H1 (cell line): ENCODE measurements at regions not wholly inside any gene's neighbourhood (a gene's known extent, or its start where the extent isn't known, plus 50 kb on each side); places are given as distances from the start of the nearest gene placed in this dataset.

ENCODE experiments used
- CTCF ChIA-PET: fragments of 300-600 bp; sonication (Branson Sonifier 250); formaldehyde crosslinking; loops from one replicate; lab custom pipeline; 2021; ENCODE audit not compliant: partially characterized antibody; lab: Charles Lee
- POLR2A ChIA-PET: fragments of 300-600 bp; sonication (Branson Sonifier 250); formaldehyde crosslinking; loops from one replicate; lab custom pipeline; 2021; ENCODE audit warnings: inconsistent platforms; ENCODE audit not compliant: partially characterized antibody; lab: Charles Lee
- DNase-seq, 2 experiments: peaks; one replicate each; pipeline versions ENCODE4 v3.0.0 to v3.0.0-alpha.2; 2010 to 2022; ENCODE audit warnings: low spot score in 2 of 2, low read depth in 1 of 2, mixed read lengths in 1 of 2
- FAIRE-seq: peaks from 2 replicates; lab custom pipeline; 2011; peaks lifted over from hg19 to GRCh38; lab: Jason Lieb, UNC
- H2AFZ ChIP-seq: 2 replicates; pipeline ENCODE4 v1.8.1; 2012; ENCODE audit warnings: low read length, inconsistent platforms
- H2AK5ac ChIP-seq: 2 replicates; pipeline ENCODE4 v1.6.1; 2013; ENCODE audit warnings: low read depth, low read length
- H2BK120ac ChIP-seq: replicated peaks from 2 replicates; pipeline ENCODE3; 2013; ENCODE audit warnings: low read depth, low read length, inconsistent platforms
- H2BK12ac ChIP-seq: 2 replicates; pipeline ENCODE4 v1.6.1; 2013; ENCODE audit warnings: low read depth, low read length
- H2BK15ac ChIP-seq: 2 replicates; pipeline ENCODE4 v1.6.1; 2013; ENCODE audit warnings: low read length
- H2BK20ac ChIP-seq: 2 replicates; pipeline ENCODE4 v1.6.1; 2013; ENCODE audit warnings: low read length
- H2BK5ac ChIP-seq: 2 replicates; pipeline ENCODE4 v1.6.1; 2013; ENCODE audit warnings: low read depth, low read length
- H3K14ac ChIP-seq: 2 replicates; pipeline ENCODE4 v1.6.1; 2013; ENCODE audit warnings: inconsistent platforms; ENCODE audit not compliant: insufficient read length
- H3K18ac ChIP-seq: 2 replicates; pipeline ENCODE4 v1.6.1; 2013; ENCODE audit warnings: low read length; ENCODE audit errors: extremely low read depth
- H3K23ac ChIP-seq: 2 replicates; pipeline ENCODE4 v1.6.1; 2013; ENCODE audit warnings: inconsistent platforms; ENCODE audit not compliant: insufficient read length
- H3K23me2 ChIP-seq: 2 replicates; pipeline ENCODE4 v1.6.1; 2013; ENCODE audit warnings: low read depth, low read length
- H3K27ac ChIP-seq: 2 replicates; pipeline ENCODE4 v1.6.1; 2011; ENCODE audit warnings: low read depth, low read length, inconsistent platforms
- H3K27me3 ChIP-seq, 4 experiments: replicated peaks in 1 of 4; 1 replicate in 1 of 4; 2 replicates in 3 of 4; pipeline versions ENCODE4 v1.6.1 to v1.8.1; 2011 to 2013; ENCODE audit warnings: low read length in 3 of 4, mild to moderate bottlenecking in 3 of 4, inconsistent platforms in 2 of 4, mixed read lengths in 2 of 4, moderate library complexity in 1 of 4; ENCODE audit not compliant: control insufficient read depth in 3 of 4, insufficient read depth in 3 of 4; ENCODE audit errors: extremely low read depth in 1 of 4
- H3K36me3 ChIP-seq, 4 experiments: 2 replicates each; pipeline versions ENCODE4 v1.6.1 to v1.8.1; 2011 to 2013; ENCODE audit warnings: mild to moderate bottlenecking in 4 of 4, low read length in 3 of 4, moderate library complexity in 2 of 4, control low read depth in 1 of 4, inconsistent platforms in 1 of 4; ENCODE audit not compliant: insufficient read depth in 4 of 4, control insufficient read depth in 2 of 4
- H3K4ac ChIP-seq: replicated peaks from 2 replicates; pipeline ENCODE3; 2013; ENCODE audit warnings: low read length, low read depth, mixed read lengths, inconsistent platforms; ENCODE audit not compliant: insufficient read length
- H3K4me1 ChIP-seq, 4 experiments: replicated peaks in 1 of 4; 1 replicate in 1 of 4; 2 replicates in 3 of 4; pipeline versions ENCODE4 v1.6.1 to v1.8.1; 2011 to 2013; ENCODE audit warnings: low read length in 3 of 4, inconsistent platforms in 2 of 4, mixed read lengths in 1 of 4; ENCODE audit not compliant: insufficient read depth in 4 of 4, control insufficient read depth in 3 of 4
- H3K4me2 ChIP-seq, 2 experiments: 2 replicates each; pipeline versions ENCODE4 v1.6.1 to v1.8.1; 2011 to 2013; ENCODE audit warnings: low read depth in 2 of 2, low read length in 2 of 2, control low read depth in 1 of 2, inconsistent platforms in 1 of 2, mild to moderate bottlenecking in 1 of 2; ENCODE audit not compliant: insufficient read depth in 1 of 2
- H3K4me3 ChIP-seq, 4 experiments: fragments of 200-600, 300-600 bp in 1 of 4; sonication (generic), shearing (Covaris generic), sonication (Bioruptor Twin) in 1 of 4; 2 replicates each; pipeline versions ENCODE4 v1.5.1 to v1.8.1; 2011 to 2016; ENCODE audit warnings: low read length in 4 of 4, low read depth in 3 of 4, control low read depth in 2 of 4, inconsistent platforms in 2 of 4, mild to moderate bottlenecking in 2 of 4, mixed read lengths in 1 of 4, moderate library complexity in 1 of 4; ENCODE audit not compliant: insufficient read depth in 2 of 4; ENCODE audit errors: extremely low read depth in 1 of 4
- H3K56ac ChIP-seq: replicated peaks from 2 replicates; pipeline ENCODE3; 2013; ENCODE audit warnings: low read depth, mild to moderate bottlenecking, mixed read lengths, low read length, inconsistent platforms; ENCODE audit not compliant: insufficient read length
- H3K79me1 ChIP-seq: 2 replicates; pipeline ENCODE4 v1.6.1; 2013; ENCODE audit warnings: low read depth, low read length, control low read depth
- H3K79me2 ChIP-seq, 2 experiments: 2 replicates each; pipeline versions ENCODE4 v1.6.1 to v1.8.1; 2012 to 2013; ENCODE audit warnings: low read length in 2 of 2, mild to moderate bottlenecking in 2 of 2, inconsistent platforms in 1 of 2; ENCODE audit not compliant: insufficient read depth in 2 of 2, control insufficient read depth in 1 of 2
- H3K9ac ChIP-seq, 4 experiments: replicated peaks in 1 of 4; 1 replicate in 1 of 4; 2 replicates in 3 of 4; pipeline versions ENCODE4 v1.6.1 to v1.8.1; 2011 to 2013; ENCODE audit warnings: low read depth in 3 of 4, low read length in 3 of 4, control low read depth in 2 of 4, mild to moderate bottlenecking in 2 of 4, moderate library complexity in 2 of 4, inconsistent platforms in 1 of 4; ENCODE audit errors: extremely low read depth in 1 of 4
- H3K9me3 ChIP-seq, 2 experiments: 2 replicates each; pipeline versions ENCODE4 v1.6.1 to v1.8.1; 2012 to 2013; ENCODE audit warnings: mild to moderate bottlenecking in 2 of 2, moderate library complexity in 2 of 2, control low read depth in 1 of 2, inconsistent platforms in 1 of 2, low read depth in 1 of 2, low read length in 1 of 2, mixed read lengths in 1 of 2; ENCODE audit not compliant: insufficient read depth in 2 of 2
- H4K20me1 ChIP-seq, 2 experiments: replicated peaks in 1 of 2; 2 replicates each; pipeline versions ENCODE3 to v1.8.1; 2011 to 2013; ENCODE audit warnings: inconsistent platforms in 2 of 2, low read length in 2 of 2, mild to moderate bottlenecking in 1 of 2; ENCODE audit not compliant: insufficient read depth in 2 of 2, control insufficient read depth in 1 of 2
- H4K5ac ChIP-seq: 2 replicates; pipeline ENCODE4 v1.6.1; 2013; ENCODE audit warnings: low read length, low read depth, mixed read lengths, inconsistent platforms; ENCODE audit not compliant: insufficient read length
- H4K8ac ChIP-seq: 2 replicates; pipeline ENCODE4 v1.8.0; 2013; ENCODE audit warnings: mild to moderate bottlenecking, moderate library complexity, low read length, inconsistent platforms; ENCODE audit not compliant: insufficient read depth; ENCODE audit errors: extremely low read depth
- H4K91ac ChIP-seq: replicated peaks from 2 replicates; pipeline ENCODE3; 2013; ENCODE audit warnings: low read length, mixed read lengths, inconsistent platforms; ENCODE audit not compliant: insufficient read length
- ASH2L ChIP-seq: fragments of 200-600, 300-600 bp; sonication (generic); IDR thresholded peaks from one replicate; pipeline ENCODE4 v1.7.1; 2017; ENCODE audit warnings: low read length
- CTCF ChIP-seq, 3 experiments: IDR thresholded peaks; 1 replicate in 2 of 3; 2 replicates in 1 of 3; pipeline versions ENCODE4 v1.5.1 to v1.6.1; 2011; ENCODE audit warnings: low read length in 3 of 3, mild to moderate bottlenecking in 3 of 3, inconsistent platforms in 2 of 3, low read depth in 1 of 3, moderate library complexity in 1 of 3; ENCODE audit not compliant: insufficient read depth in 1 of 3; ENCODE audit errors: control extremely low read depth in 1 of 3
- RAD21 ChIP-seq, 2 experiments: IDR thresholded peaks in 1 of 2; conservative IDR thresholded peaks in 1 of 2; 2 replicates each; pipeline ENCODE4 v1.6.1; 2011; ENCODE audit warnings: low read depth in 2 of 2, low read length in 2 of 2, improper control_type of control experiment in 1 of 2, inconsistent platforms in 1 of 2, mild to moderate bottlenecking in 1 of 2, moderate library complexity in 1 of 2
- SAP30 ChIP-seq: fragments of 300-600 bp; sonication (generic); IDR thresholded peaks from 2 replicates; pipeline ENCODE4 v1.7.1; 2012; ENCODE audit warnings: low read length, moderate library complexity, mild to moderate bottlenecking, inconsistent platforms; ENCODE audit not compliant: insufficient read depth, insufficient replicate concordance
- TEAD4 ChIP-seq: IDR thresholded peaks from 2 replicates; pipeline ENCODE4 v1.6.1; 2012; ENCODE audit warnings: low read depth, low read length, inconsistent platforms, mixed read lengths
- WGBS, 2 experiments: shearing (Covaris generic) in 1 of 2; methylation state at CpG; one replicate each; pipeline versions ENCODE4 v1.1.6 to v1.1.7; 2013 to 2015; ENCODE audit warnings: low lambda C conversion rate in 2 of 2, mixed read lengths in 2 of 2, inconsistent platforms in 1 of 2, low coverage in 1 of 2, missing lambda C conversion rate in 1 of 2; ENCODE audit not compliant: insufficient replicate concordance in 2 of 2, insufficient coverage in 1 of 2, insufficient read length in 1 of 2; ENCODE audit errors: extremely low coverage in 1 of 2, missing lambda C conversion rate in 1 of 2; 5-methylcytosine and 5-hydroxymethylcytosine counted together

- no peaks in the 10 kb centered on the region for H3K27me3 ChIP-seq
- H3K14ac ChIP-seq: no peak overlapping the region
- H3K79me1 ChIP-seq: no peaks in the 10 kb centered on the region
- H4K91ac ChIP-seq: no peak overlapping the region
- no peak overlapping the region for H3K4me2 ChIP-seq
- H3K18ac ChIP-seq: no peak overlapping the region
- no peak overlapping the region for H3K27ac ChIP-seq
- H4K20me1 ChIP-seq: no peaks in the 10 kb centered on the region
- no peaks in the 10 kb centered on the region for H3K79me2 ChIP-seq
- no peak overlapping the region for H3K4me3 ChIP-seq
- no peak overlapping the region for H4K5ac ChIP-seq
- H2BK12ac ChIP-seq: no peak overlapping the region
- no peaks in the 10 kb centered on the region for H3K36me3 ChIP-seq
- no peak overlapping the region for H2BK5ac ChIP-seq
- no peaks in the 10 kb centered on the region for H3K9me3 ChIP-seq
- no peak overlapping the region for H2BK20ac ChIP-seq
- no peaks in the 10 kb centered on the region for H3K23me2 ChIP-seq
- no peak overlapping the region for H2AK5ac ChIP-seq
- no peak overlapping the region for H2BK15ac ChIP-seq
- POLR2A ChIA-PET: no interaction called here
- H3K4ac ChIP-seq: no peak overlapping the region
- CTCF ChIA-PET: interaction anchor here (0.7 to 4.3 kb wide), 38 partner anchors 16 to 1161 kb away, joined by 3 to 24 read pairs (median 4); no protein-coding TSS in a partner anchor
- peak; percentile 87 for TF ChIP-seq TEAD4
- peak; percentile 86 to 88 for TF ChIP-seq RAD21 (IDR thresholded peaks at IDR 0.05 in 1 of 2, conservative IDR thresholded peaks at IDR 0.05 in 1 of 2; ENCODE audit: low read depth in 2 of 2, low read length in 2 of 2)
- no peak for TF ChIP-seq SAP30
- no peak for TF ChIP-seq ASH2L
- TF ChIP-seq CTCF (IDR thresholded peaks at IDR 0.05; ENCODE audit: control extremely low read depth in 1 of 3, insufficient read depth in 1 of 3, low read depth in 1 of 3, low read length in 3 of 3): peak; percentile 60 to 92 (median 80)
- no peak overlapping the region for H3K9ac ChIP-seq
- peak overlapping the region; percentile 71 for H2AFZ ChIP-seq
- DNase-seq (peak; percentile 58 to 73), FAIRE-seq (peak; percentile 94)
- WGBS, 2 experiments: 76% methylated on average over 2 of the region's 2 CpGs; no CpG with 5 or more reads in 1 of the 2 experiments
- H3K23ac ChIP-seq: no peak overlapping the region
- H3K4me1 ChIP-seq: no peaks in the 10 kb centered on the region
- no peak overlapping the region for H2BK120ac ChIP-seq
- H4K8ac ChIP-seq: no peak overlapping the region
- no peak overlapping the region for H3K56ac ChIP-seq
Measured at GRCh38 chr3:34106879-34107278, 308.4 kb downstream of the PDCD6IP start.
